Neural cell (in vitro differentiated cells): ENCODE measurements at regions not wholly inside any gene's neighbourhood (a gene's known extent, or its start where the extent isn't known, plus 50 kb on each side); places are given as distances from the start of the nearest gene placed in this dataset.

Experiments
- CTCF ChIP-seq: fragments of 450-650 bp; IDR thresholded peaks from 2 replicates; pipeline ENCODE4 v1.5.1; 2014; ENCODE audit warnings: antibody characterized with exemption, mild to moderate bottlenecking, moderate library complexity; ENCODE audit not compliant: poor library complexity, severe bottlenecking
- EP300 ChIP-seq: fragments of 450-650 bp; conservative IDR thresholded peaks from 2 replicates; pipeline ENCODE4 v1.6.1; 2014; ENCODE audit warnings: antibody characterized with exemption, mild to moderate bottlenecking, moderate library complexity; ENCODE audit not compliant: poor library complexity, severe bottlenecking
- EZH2 ChIP-seq: fragments of 200-600, 300-800 bp; shearing (Covaris generic), sonication (generic); IDR thresholded peaks from 2 replicates; pipeline ENCODE4 v1.6.1; 2014; ENCODE audit warnings: antibody characterized with exemption, low read length, borderline replicate concordance, mild to moderate bottlenecking; ENCODE audit not compliant: insufficient read depth, poor library complexity, severe bottlenecking
- POLR2AphosphoS5 ChIP-seq: IDR thresholded peaks from 2 replicates; pipeline ENCODE4 v1.6.1; 2012
- REST ChIP-seq: IDR thresholded peaks from 2 replicates; pipeline ENCODE4 v1.6.1; 2012; ENCODE audit warnings: borderline replicate concordance
- SMC3 ChIP-seq: fragments of 450-650 bp; conservative IDR thresholded peaks from 2 replicates; pipeline ENCODE4 v1.6.1; 2014; ENCODE audit warnings: antibody characterized with exemption, mild to moderate bottlenecking, moderate library complexity; ENCODE audit not compliant: poor library complexity
- TAF1 ChIP-seq: IDR thresholded peaks from 2 replicates; pipeline ENCODE4 v1.6.1; 2012; ENCODE audit warnings: low read depth

GRCh38 chr2:211070547-211070946, 514.1 kb downstream of the CPS1 start:
- TF ChIP-seq CTCF = no peak
- TF ChIP-seq REST = no peak
- TF ChIP-seq EZH2 = no peak
- TF ChIP-seq TAF1 = no peak
- TF ChIP-seq POLR2AphosphoS5 = no peak
- TF ChIP-seq EP300 = no peak
- TF ChIP-seq SMC3 = no peak
